Thyroid gland (tissue), 4 donors: ENCODE measurements at regions not wholly inside any gene's neighbourhood (a gene's known extent, or its start where the extent isn't known, plus 50 kb on each side); places are given as distances from the start of the nearest gene placed in this dataset.

Source experiments
- DNase-seq, 2 donors: peaks; one replicate each; pipeline ENCODE4 v3.0.0-alpha.2; 2019
- H3K27ac ChIP-seq, 3 donors: fragments of 200-600 bp; sonication (generic); 1 replicate in 2 of 3; 2 replicates in 1 of 3; pipeline ENCODE4 v1.5.1; 2016 to 2019; ENCODE audit warnings: mild to moderate bottlenecking in 1 of 3, moderate library complexity in 1 of 3
- H3K27me3 ChIP-seq: fragments of 200-600 bp; sonication (generic); one replicate; pipeline ENCODE4 v1.5.1; 2019
- H3K36me3 ChIP-seq, 2 donors: fragments of 200-600 bp; sonication (generic); one replicate each; pipeline ENCODE4 v1.5.1; 2016 to 2019
- H3K4me1 ChIP-seq, 2 donors: fragments of 200-600 bp; sonication (generic); one replicate each; pipeline ENCODE4 v1.5.1; 2017 to 2019
- H3K4me3 ChIP-seq, 3 donors: fragments of 200-600 bp; sonication (generic); replicated peaks in 1 of 3; 1 replicate in 2 of 3; 2 replicates in 1 of 3; pipeline ENCODE4 v1.5.1; 2016; ENCODE audit warnings: mild to moderate bottlenecking in 1 of 3
- H3K9me3 ChIP-seq: fragments of 200-600 bp; sonication (generic); one replicate; pipeline ENCODE4 v1.5.1; 2017
- POLR2A ChIP-seq, 2 donors: fragments of 450-650 bp; IDR thresholded peaks; one replicate each; pipeline ENCODE4 v1.6.1; 2017; ENCODE audit warnings: antibody characterized with exemption in 2 of 2, mild to moderate bottlenecking in 2 of 2, moderate library complexity in 1 of 2
- WGBS, 2 donors: methylation state at CpG; one replicate each; pipeline ENCODE4 v1.1.5; 2017; 5-methylcytosine and 5-hydroxymethylcytosine counted together
- intact Hi-C: fragments of 100-400 bp; cut with DNase I; formaldehyde crosslinking; loops from one replicate; pipeline ENCODE4 v1.15.1; 2023
- TF ChIP-seq, protein P1 (sequence below), 6 experiments: fragments of 200-600 bp in 3 of 6; fragments of 450-650 bp in 3 of 6; sonication (generic) in 3 of 6; IDR thresholded peaks; one replicate each; pipeline ENCODE4 v1.5.1; 2016 to 2019; ENCODE audit warnings: antibody characterized with exemption in 6 of 6, mild to moderate bottlenecking in 2 of 6, inconsistent platforms in 1 of 6, moderate library complexity in 1 of 6

- Histone ChIP-seq H3K4me1 (no peaks in the 10 kb centered on the region), H3K4me3 (no peak overlapping the region), H3K27ac (no peak overlapping the region), H3K9me3 (no peaks in the 10 kb centered on the region), H3K36me3 (no peaks in the 10 kb centered on the region), H3K27me3 (no peaks in the 10 kb centered on the region)
- DNase-seq, result no peak
- intact Hi-C loops, result loop anchor here (10.0 kb wide), 1 partner anchor 188 kb away; no protein-coding TSS in a partner anchor
- TF ChIP-seq, protein P1, sequence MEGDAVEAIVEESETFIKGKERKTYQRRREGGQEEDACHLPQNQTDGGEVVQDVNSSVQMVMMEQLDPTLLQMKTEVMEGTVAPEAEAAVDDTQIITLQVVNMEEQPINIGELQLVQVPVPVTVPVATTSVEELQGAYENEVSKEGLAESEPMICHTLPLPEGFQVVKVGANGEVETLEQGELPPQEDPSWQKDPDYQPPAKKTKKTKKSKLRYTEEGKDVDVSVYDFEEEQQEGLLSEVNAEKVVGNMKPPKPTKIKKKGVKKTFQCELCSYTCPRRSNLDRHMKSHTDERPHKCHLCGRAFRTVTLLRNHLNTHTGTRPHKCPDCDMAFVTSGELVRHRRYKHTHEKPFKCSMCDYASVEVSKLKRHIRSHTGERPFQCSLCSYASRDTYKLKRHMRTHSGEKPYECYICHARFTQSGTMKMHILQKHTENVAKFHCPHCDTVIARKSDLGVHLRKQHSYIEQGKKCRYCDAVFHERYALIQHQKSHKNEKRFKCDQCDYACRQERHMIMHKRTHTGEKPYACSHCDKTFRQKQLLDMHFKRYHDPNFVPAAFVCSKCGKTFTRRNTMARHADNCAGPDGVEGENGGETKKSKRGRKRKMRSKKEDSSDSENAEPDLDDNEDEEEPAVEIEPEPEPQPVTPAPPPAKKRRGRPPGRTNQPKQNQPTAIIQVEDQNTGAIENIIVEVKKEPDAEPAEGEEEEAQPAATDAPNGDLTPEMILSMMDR (IDR thresholded peaks at IDR 0.05), result no peak
- TF ChIP-seq POLR2A (IDR thresholded peaks at IDR 0.05), result no peak
- 59 to 86% methylated on average over 1 of the region's 1 CpG for WGBS, 2 donors
Measured at GRCh38 chr11:116642481-116642880, 130.3 kb downstream of the BUD13 start.

GRCh38 chr11:116641561-116642045 is 131.2 kb downstream of the BUD13 start:
- 28 to 29% methylated on average over 7 to 10 of the region's 11 CpGs for WGBS, 2 donors
- H3K9me3 ChIP-seq, result no peaks in the 10 kb centered on the region
- no peaks in the 10 kb centered on the region for H3K36me3 ChIP-seq
- no peaks in the 10 kb centered on the region for H3K4me1 ChIP-seq
- intact Hi-C loops, result loop anchor here (10.0 kb wide), 1 partner anchor 187 kb away; no protein-coding TSS in a partner anchor
- TF ChIP-seq, protein P1 (IDR thresholded peaks at IDR 0.05), result peak in 5 of 6 experiments; percentile 19 to 81 (median 72)
- TF ChIP-seq POLR2A (IDR thresholded peaks at IDR 0.05), result no peak
- peak; percentile 56 to 59 for DNase-seq
- H3K4me3 ChIP-seq, result no peak overlapping the region
- no peak overlapping the region for H3K27ac ChIP-seq
- H3K27me3 ChIP-seq, result no peaks in the 10 kb centered on the region

- H3K36me3 ChIP-seq, result no peaks in the 10 kb centered on the region
- 68 to 94% methylated on average over 3 to 6 of the region's 7 CpGs for WGBS, 2 donors
- H3K27ac ChIP-seq, result no peak overlapping the region
- no peaks in the 10 kb centered on the region for H3K4me1 ChIP-seq
- intact Hi-C loops, result loop anchor here (10.0 kb wide), 1 partner anchor 186 kb away; no protein-coding TSS in a partner anchor
- TF ChIP-seq, protein P1 (IDR thresholded peaks at IDR 0.05), result no peak
- TF ChIP-seq POLR2A (IDR thresholded peaks at IDR 0.05), result no peak
- no peak for DNase-seq
- H3K4me3 ChIP-seq, result no peak overlapping the region
- H3K9me3 ChIP-seq, result no peaks in the 10 kb centered on the region
- no peaks in the 10 kb centered on the region for H3K27me3 ChIP-seq
Measured at GRCh38 chr11:116640641-116641402, 132.0 kb downstream of the BUD13 start.

- TF ChIP-seq POLR2A (IDR thresholded peaks at IDR 0.05), result no peak
- TF ChIP-seq, protein P1 (IDR thresholded peaks at IDR 0.05), result no peak
- DNase-seq, result no peak
- Histone ChIP-seq H3K9me3 (no peaks in the 10 kb centered on the region), H3K4me1 (no peaks in the 10 kb centered on the region), H3K4me3 (no peak overlapping the region), H3K27ac (no peak overlapping the region), H3K36me3 (no peaks in the 10 kb centered on the region), H3K27me3 (no peaks in the 10 kb centered on the region)
- intact Hi-C loops, result no loop called here
- 77 to 80% methylated on average over 6 of the region's 6 CpGs for WGBS, 2 donors
Measured at GRCh38 chr11:116638463-116638862, 134.3 kb downstream of the BUD13 start.

DNA sequence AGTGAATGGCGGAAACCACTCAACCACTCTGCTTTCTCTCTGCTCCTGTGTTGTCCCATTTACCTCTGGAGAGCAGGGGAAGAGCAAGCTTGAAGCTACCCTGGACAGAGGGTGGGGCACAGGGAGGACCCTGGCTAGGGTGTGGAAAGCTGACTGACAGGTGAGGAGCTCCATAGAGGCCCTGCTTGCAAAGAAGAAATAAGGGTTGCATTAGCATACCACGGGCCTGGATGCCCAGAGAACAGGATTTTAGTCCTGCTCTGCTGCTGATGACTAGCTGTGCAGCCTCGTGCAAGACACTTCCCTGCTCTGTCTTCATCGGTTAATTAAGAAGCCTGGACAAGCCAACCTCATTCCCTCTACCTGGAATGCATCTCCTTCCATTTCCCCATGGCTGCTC is 135.0 kb downstream of the BUD13 start:
- Histone ChIP-seq H3K27ac (no peak overlapping the region), H3K4me1 (no peaks in the 10 kb centered on the region), H3K27me3 (no peaks in the 10 kb centered on the region), H3K4me3 (no peak overlapping the region), H3K9me3 (no peaks in the 10 kb centered on the region), H3K36me3 (no peaks in the 10 kb centered on the region)
- intact Hi-C loops, result no loop called here
- TF ChIP-seq, protein P1 (IDR thresholded peaks at IDR 0.05), result no peak
- TF ChIP-seq POLR2A (IDR thresholded peaks at IDR 0.05), result no peak
- 71 to 74% methylated on average over 4 of the region's 4 CpGs for WGBS, 2 donors
- no peak for DNase-seq
